Neural cell (in vitro differentiated cells): ENCODE measurements at regions not wholly inside any gene's neighbourhood (a gene's known extent, or its start where the extent isn't known, plus 50 kb on each side); places are given as distances from the start of the nearest gene placed in this dataset.

ENCODE experiments used
- H2AFZ ChIP-seq: fragments of 200-600, 300-800 bp; sonication (generic), shearing (Covaris generic); 2 replicates; pipeline ENCODE4 v1.6.0; 2014; ENCODE audit warnings: low read depth, mild to moderate bottlenecking, antibody characterized with exemption, low read length, moderate library complexity
- H3F3A ChIP-seq: fragments of 200-600 bp; shearing (Covaris generic); 2 replicates; pipeline ENCODE4 v1.6.1; 2016; ENCODE audit warnings: mild to moderate bottlenecking, moderate library complexity, mixed read lengths, antibody characterized with exemption, low read length; ENCODE audit not compliant: insufficient read depth, poor library complexity, severe bottlenecking
- H3K27ac ChIP-seq: fragments of 200-600, 300-800 bp; sonication (generic), shearing (Covaris generic); 2 replicates; pipeline ENCODE4 v1.5.1; 2014; ENCODE audit warnings: mild to moderate bottlenecking, low read length, moderate library complexity
- H3K27me3 ChIP-seq: fragments of 300-800, 200-600 bp; sonication (generic), shearing (Covaris generic); 2 replicates; pipeline ENCODE4 v1.6.0; 2014; ENCODE audit warnings: mild to moderate bottlenecking, low read depth, low read length, moderate library complexity; ENCODE audit not compliant: insufficient read depth
- H3K36me3 ChIP-seq: fragments of 300-800, 200-600 bp; sonication (generic), shearing (Covaris generic); 2 replicates; pipeline ENCODE4 v1.5.1; 2014; ENCODE audit warnings: mild to moderate bottlenecking, antibody characterized with exemption, low read length, moderate library complexity; ENCODE audit not compliant: insufficient read depth
- H3K4me2 ChIP-seq: fragments of 300-800, 200-600 bp; sonication (generic), shearing (Covaris generic); 2 replicates; pipeline ENCODE4 v1.6.0; 2014; ENCODE audit warnings: mild to moderate bottlenecking, low read length
- H3K4me3 ChIP-seq: fragments of 300-800, 200-600 bp; sonication (generic), shearing (Covaris generic); 2 replicates; pipeline ENCODE4 v1.5.1; 2014; ENCODE audit warnings: mild to moderate bottlenecking, low read length, moderate library complexity
- H3K79me2 ChIP-seq: fragments of 200-600 bp; shearing (Covaris generic); replicated peaks from 2 replicates; pipeline ENCODE4 v1.6.0; 2014; ENCODE audit warnings: mild to moderate bottlenecking, low read length, moderate library complexity; ENCODE audit not compliant: insufficient read depth
- H3K9ac ChIP-seq: fragments of 300-800, 200-600 bp; sonication (generic), shearing (Covaris generic); 2 replicates; pipeline ENCODE4 v1.6.1; 2016; ENCODE audit warnings: mild to moderate bottlenecking, low read length, mixed read lengths
- H3K9me2 ChIP-seq: fragments of 200-600 bp; shearing (Covaris generic); 2 replicates; pipeline ENCODE4 v1.6.1; 2016; ENCODE audit warnings: mild to moderate bottlenecking, low read length, mixed read lengths; ENCODE audit not compliant: insufficient read depth
- H3K9me3 ChIP-seq: fragments of 200-600, 300-800 bp; sonication (generic), shearing (Covaris generic); 2 replicates; pipeline ENCODE4 v1.6.1; 2016; ENCODE audit warnings: mild to moderate bottlenecking, mixed run types, low read length, moderate library complexity, mixed read lengths
- H4K20me1 ChIP-seq: fragments of 200-600 bp; shearing (Covaris generic); 2 replicates; pipeline ENCODE4 v1.6.1; 2016; ENCODE audit warnings: mild to moderate bottlenecking, mixed run types; ENCODE audit not compliant: insufficient read depth
- CTCF ChIP-seq: fragments of 450-650 bp; IDR thresholded peaks from 2 replicates; pipeline ENCODE4 v1.5.1; 2014; ENCODE audit warnings: antibody characterized with exemption, mild to moderate bottlenecking, moderate library complexity; ENCODE audit not compliant: poor library complexity, severe bottlenecking
- EP300 ChIP-seq: fragments of 450-650 bp; conservative IDR thresholded peaks from 2 replicates; pipeline ENCODE4 v1.6.1; 2014; ENCODE audit warnings: antibody characterized with exemption, mild to moderate bottlenecking, moderate library complexity; ENCODE audit not compliant: poor library complexity, severe bottlenecking
- EZH2 ChIP-seq: fragments of 200-600, 300-800 bp; shearing (Covaris generic), sonication (generic); IDR thresholded peaks from 2 replicates; pipeline ENCODE4 v1.6.1; 2014; ENCODE audit warnings: antibody characterized with exemption, low read length, borderline replicate concordance, mild to moderate bottlenecking; ENCODE audit not compliant: insufficient read depth, poor library complexity, severe bottlenecking
- MXI1 ChIP-seq: fragments of 450-650 bp; conservative IDR thresholded peaks from 2 replicates; pipeline ENCODE4 v1.6.1; 2014; ENCODE audit warnings: antibody characterized with exemption, mild to moderate bottlenecking; ENCODE audit not compliant: poor library complexity, severe bottlenecking
- POLR2AphosphoS5 ChIP-seq: IDR thresholded peaks from 2 replicates; pipeline ENCODE4 v1.6.1; 2012
- RAD21 ChIP-seq: fragments of 450-650 bp; conservative IDR thresholded peaks from 2 replicates; pipeline ENCODE4 v1.6.1; 2014; ENCODE audit warnings: antibody characterized with exemption, mild to moderate bottlenecking, moderate library complexity
- REST ChIP-seq: IDR thresholded peaks from 2 replicates; pipeline ENCODE4 v1.6.1; 2012; ENCODE audit warnings: borderline replicate concordance
- SMC3 ChIP-seq: fragments of 450-650 bp; conservative IDR thresholded peaks from 2 replicates; pipeline ENCODE4 v1.6.1; 2014; ENCODE audit warnings: antibody characterized with exemption, mild to moderate bottlenecking, moderate library complexity; ENCODE audit not compliant: poor library complexity
- TAF1 ChIP-seq: IDR thresholded peaks from 2 replicates; pipeline ENCODE4 v1.6.1; 2012; ENCODE audit warnings: low read depth

- H3K9me2 ChIP-seq: no peaks in the 10 kb centered on the region
- TF ChIP-seq TAF1 (no peak), REST (no peak), EZH2 (no peak), RAD21 (no peak), MXI1 (no peak), EP300 (no peak), CTCF (no peak), SMC3 (no peak), POLR2AphosphoS5 (no peak)
These were observed 401.1 kb upstream of the ZNF507 start for GRCh38 chr19:31944326-31944725.

GRCh38 chr19:31946491-31946890 is 398.9 kb upstream of the ZNF507 start:
- H4K20me1 ChIP-seq: no peaks in the 10 kb centered on the region
- H3K4me3 ChIP-seq: no peak overlapping the region
- H3K36me3 ChIP-seq: no peaks in the 10 kb centered on the region
- no peaks in the 10 kb centered on the region for H3K9me2 ChIP-seq
- no peaks in the 10 kb centered on the region for H3K9me3 ChIP-seq
- no peaks in the 10 kb centered on the region for H3F3A ChIP-seq
- no peak overlapping the region for H3K27ac ChIP-seq
- no peaks in the 10 kb centered on the region for H3K27me3 ChIP-seq
- no peak for TF ChIP-seq POLR2AphosphoS5
- TF ChIP-seq EP300: no peak
- no peak for TF ChIP-seq CTCF
- TF ChIP-seq SMC3: no peak
- no peak for TF ChIP-seq EZH2
- TF ChIP-seq MXI1: no peak
- no peak for TF ChIP-seq TAF1
- TF ChIP-seq REST: no peak
- TF ChIP-seq RAD21: no peak
- H2AFZ ChIP-seq: no peak overlapping the region
- H3K79me2 ChIP-seq: no peaks in the 10 kb centered on the region
- H3K9ac ChIP-seq: no peak overlapping the region
- no peak overlapping the region for H3K4me2 ChIP-seq

More at GRCh38 chr19:31944326-31944725, 401.1 kb upstream of the ZNF507 start:
- no peak overlapping the region for H3K4me2 ChIP-seq
- H3K79me2 ChIP-seq: no peaks in the 10 kb centered on the region
- no peaks in the 10 kb centered on the region for H3K9me3 ChIP-seq
- no peak overlapping the region for H3K9ac ChIP-seq
- no peak overlapping the region for H3K27ac ChIP-seq
- no peaks in the 10 kb centered on the region for H4K20me1 ChIP-seq
- no peaks in the 10 kb centered on the region for H3F3A ChIP-seq
- H3K36me3 ChIP-seq: no peaks in the 10 kb centered on the region
- no peaks in the 10 kb centered on the region for H3K27me3 ChIP-seq
- no peak overlapping the region for H3K4me3 ChIP-seq
- no peak overlapping the region for H2AFZ ChIP-seq
